Natural killer cell treated with Interleukin-12 subunit alpha and Interleukin-12 subunit beta and Interleukin-15 and Interleukin-18, amount 100 ng/mL, for 72 hours (primary cell): ENCODE measurements at regions not wholly inside any gene's neighbourhood (a gene's known extent, or its start where the extent isn't known, plus 50 kb on each side); places are given as distances from the start of the nearest gene placed in this dataset.

ENCODE experiments used
- ATAC-seq, 2 donors: fragments of 150-1000 bp; cut with Tn5 transposase in 1 of 2; sonication (Bioruptor Pico), chemical (Tn5 transposase) in 1 of 2; 2 replicates each; pipeline ENCODE4 v1.10.0; 2021
- DNase-seq: peaks from one replicate; pipeline ENCODE4 v3.0.0; 2022; ENCODE audit warnings: low spot score
- H3K27ac Mint-ChIP-seq, 2 donors: 1 replicate in 1 of 2; 2 replicates in 1 of 2; pipeline ENCODE4 v1.8.0; 2022; ENCODE audit warnings: mixed read lengths in 2 of 2, mild to moderate bottlenecking in 1 of 2, moderate library complexity in 1 of 2
- H3K27me3 Mint-ChIP-seq, 2 donors: 1 replicate in 1 of 2; 2 replicates in 1 of 2; pipeline ENCODE4 v1.8.0; 2022; ENCODE audit warnings: mixed read lengths in 2 of 2
- H3K36me3 Mint-ChIP-seq: one replicate; pipeline ENCODE4 v1.8.0; 2022; ENCODE audit warnings: mixed read lengths
- H3K4me1 Mint-ChIP-seq, 2 donors: 1 replicate in 1 of 2; 2 replicates in 1 of 2; pipeline ENCODE4 v1.8.0; 2022; ENCODE audit warnings: low read depth in 2 of 2, mixed read lengths in 2 of 2, mild to moderate bottlenecking in 1 of 2
- H3K4me3 Mint-ChIP-seq: one replicate; pipeline ENCODE4 v1.8.0; 2022; ENCODE audit warnings: mixed read lengths
- H3K9me3 Mint-ChIP-seq: 2 replicates; pipeline ENCODE4 v1.8.0; 2022; ENCODE audit warnings: mixed read lengths

DNA sequence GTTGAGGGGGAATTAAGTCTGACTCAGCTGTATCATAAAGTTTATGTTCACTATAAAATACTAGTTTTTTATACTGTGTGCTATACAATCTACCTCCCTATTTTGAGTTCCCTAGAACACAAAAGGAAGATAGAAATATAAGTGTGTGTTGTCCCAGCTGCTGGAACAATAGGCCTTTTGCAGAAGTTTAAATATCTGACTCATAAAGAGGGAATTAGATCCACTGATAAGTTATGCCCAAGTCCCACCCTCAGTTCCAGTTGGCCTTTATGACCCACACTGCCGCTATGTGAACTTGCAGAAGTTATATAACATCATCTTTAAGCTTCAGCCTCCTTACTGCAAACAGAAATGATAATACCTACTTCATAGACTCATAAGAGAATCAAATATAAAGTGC, 88.5 kb upstream of the DAB2 start:
- no peaks in the 10 kb centered on the region for H3K36me3 Mint-ChIP-seq
- H3K4me3 Mint-ChIP-seq: no peak overlapping the region
- no peaks in the 10 kb centered on the region for H3K9me3 Mint-ChIP-seq
- H3K27ac Mint-ChIP-seq: no peak overlapping the region
- no peaks in the 10 kb centered on the region for H3K4me1 Mint-ChIP-seq
- DNase-seq (no peak), ATAC-seq (no peak)
- H3K27me3 Mint-ChIP-seq: no peaks in the 10 kb centered on the region

DNA sequence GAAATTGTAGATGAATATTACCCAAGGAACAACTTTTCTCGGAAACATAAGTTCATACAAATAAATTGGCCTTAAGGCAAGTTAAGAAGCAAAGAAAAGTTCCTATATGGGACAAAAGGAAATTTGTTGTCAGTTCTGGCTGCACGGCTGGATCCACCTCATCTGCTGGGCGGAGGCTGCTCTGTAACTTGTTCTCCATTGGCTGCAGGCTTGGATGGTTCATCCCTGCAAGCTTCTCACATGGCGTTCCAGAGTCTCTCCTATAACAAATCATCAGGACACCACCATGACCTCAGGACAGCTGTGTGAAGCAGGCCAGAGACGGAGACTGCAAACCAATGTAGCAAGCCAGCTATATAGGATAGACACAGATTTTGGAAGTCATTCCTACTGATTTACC, 81.4 kb upstream of the DAB2 start:
- Mint-ChIP-seq H3K27ac (no peak overlapping the region), H3K9me3 (no peaks in the 10 kb centered on the region)
- DNase-seq: no peak

DNA sequence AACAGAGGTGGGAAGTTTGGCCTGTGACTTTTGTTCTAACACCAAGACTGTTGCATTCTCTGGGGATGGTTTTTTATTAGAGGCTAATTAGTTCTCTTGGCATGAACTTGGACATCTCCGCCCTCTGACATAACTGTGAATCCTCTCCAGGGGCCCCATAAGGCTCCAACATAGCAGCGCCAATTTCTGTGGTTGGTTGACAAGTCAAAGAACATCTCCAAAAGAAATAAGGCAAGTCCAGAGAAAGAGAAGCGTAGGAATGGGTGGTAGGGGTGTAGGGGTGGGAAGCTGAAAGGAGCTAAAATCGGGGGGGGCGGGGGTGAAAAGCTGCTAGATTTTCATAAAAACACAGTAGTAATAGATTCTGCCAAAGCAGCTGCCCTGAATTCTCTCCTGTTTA, 81.0 kb upstream of the DAB2 start:
- ATAC-seq (no peak), DNase-seq (no peak)
- H3K36me3 Mint-ChIP-seq: no peaks in the 10 kb centered on the region
- H3K27me3 Mint-ChIP-seq: peaks cover 0 to 8% of the 10 kb centered on the region in 2 donors
- no peak overlapping the region for H3K4me3 Mint-ChIP-seq
- no peaks in the 10 kb centered on the region for H3K4me1 Mint-ChIP-seq
- no peaks in the 10 kb centered on the region for H3K9me3 Mint-ChIP-seq
- no peak overlapping the region for H3K27ac Mint-ChIP-seq

More for the DNA sequence above, 81.4 kb upstream of the DAB2 start:
- no peaks in the 10 kb centered on the region for H3K4me1 Mint-ChIP-seq
- H3K4me3 Mint-ChIP-seq: no peak overlapping the region
- H3K27me3 Mint-ChIP-seq: peaks cover 0 to 8% of the 10 kb centered on the region in 2 donors
- H3K36me3 Mint-ChIP-seq: no peaks in the 10 kb centered on the region
- no peak for ATAC-seq

DNA sequence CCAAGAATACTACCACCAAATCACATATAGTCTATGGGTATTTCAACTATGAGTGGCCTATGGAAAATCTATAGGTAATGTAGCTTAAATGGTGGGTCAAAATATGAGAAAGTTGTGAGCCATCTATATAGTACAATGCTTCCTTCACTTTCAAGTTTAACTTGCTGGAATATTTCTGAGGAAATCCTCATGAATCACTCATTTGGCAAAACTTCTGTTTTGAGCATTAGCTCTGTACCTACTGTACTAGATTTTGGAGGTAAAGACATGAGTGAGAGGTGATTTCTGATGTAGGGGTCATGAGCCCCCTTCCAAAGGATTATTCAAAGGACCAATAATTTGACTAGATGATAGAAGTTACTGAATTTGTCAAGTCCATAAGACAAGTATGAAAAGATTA, 80.6 kb upstream of the DAB2 start:
- Mint-ChIP-seq H3K27me3 (peaks cover 0 to 8% of the 10 kb centered on the region in 2 donors), H3K36me3 (no peaks in the 10 kb centered on the region), H3K4me1 (no peaks in the 10 kb centered on the region), H3K4me3 (no peak overlapping the region), H3K27ac (no peak overlapping the region), H3K9me3 (no peaks in the 10 kb centered on the region)
- ATAC-seq (no peak), DNase-seq (no peak)

GRCh38 chr5:39503155-39503554, 78.4 kb upstream of the DAB2 start:
- no peak overlapping the region for H3K4me3 Mint-ChIP-seq
- H3K4me1 Mint-ChIP-seq: peaks cover 0 to 5% of the 10 kb centered on the region in 2 donors
- H3K36me3 Mint-ChIP-seq: no peaks in the 10 kb centered on the region
- peaks cover 0 to 21% of the 10 kb centered on the region in 2 donors for H3K27me3 Mint-ChIP-seq
- DNase-seq (no peak), ATAC-seq (no peak)
- H3K27ac Mint-ChIP-seq: no peak overlapping the region
- no peaks in the 10 kb centered on the region for H3K9me3 Mint-ChIP-seq

GRCh38 chr5:39502704-39503103, 77.9 kb upstream of the DAB2 start:
- H3K27ac Mint-ChIP-seq: no peak overlapping the region
- H3K4me1 Mint-ChIP-seq: peaks cover 0 to 5% of the 10 kb centered on the region in 2 donors
- H3K27me3 Mint-ChIP-seq: peaks cover 0 to 21% of the 10 kb centered on the region in 2 donors
- no peaks in the 10 kb centered on the region for H3K36me3 Mint-ChIP-seq
- H3K4me3 Mint-ChIP-seq: no peak overlapping the region
- ATAC-seq (no peak), DNase-seq (no peak)
- no peaks in the 10 kb centered on the region for H3K9me3 Mint-ChIP-seq

DNA sequence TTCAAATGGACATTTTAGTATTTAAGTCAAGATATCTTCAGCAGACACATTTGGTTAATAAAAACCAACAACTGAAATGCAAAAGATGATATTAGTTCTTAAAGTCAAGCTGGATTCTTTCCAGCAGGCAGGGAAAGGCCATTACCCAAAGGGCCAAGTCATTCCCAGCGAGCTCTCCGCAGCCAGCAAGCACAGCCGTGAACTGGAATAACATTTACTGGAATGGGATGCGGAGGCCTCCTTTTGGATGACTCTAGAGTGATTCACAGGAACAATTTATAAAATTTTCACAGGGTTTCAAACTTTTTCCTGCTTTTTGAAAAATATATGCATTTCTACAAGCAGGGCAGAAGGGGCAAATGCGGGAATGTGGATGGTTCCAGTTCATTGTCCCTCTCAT, 76.6 kb upstream of the DAB2 start:
- ATAC-seq (no peak), DNase-seq (no peak)
- H3K27me3 Mint-ChIP-seq: peaks cover 0 to 14% of the 10 kb centered on the region in 2 donors
- H3K4me3 Mint-ChIP-seq: no peak overlapping the region
- no peaks in the 10 kb centered on the region for H3K36me3 Mint-ChIP-seq
- no peak overlapping the region for H3K27ac Mint-ChIP-seq
- H3K4me1 Mint-ChIP-seq: peaks cover 0 to 5% of the 10 kb centered on the region in 2 donors
- H3K9me3 Mint-ChIP-seq: no peaks in the 10 kb centered on the region

DNA sequence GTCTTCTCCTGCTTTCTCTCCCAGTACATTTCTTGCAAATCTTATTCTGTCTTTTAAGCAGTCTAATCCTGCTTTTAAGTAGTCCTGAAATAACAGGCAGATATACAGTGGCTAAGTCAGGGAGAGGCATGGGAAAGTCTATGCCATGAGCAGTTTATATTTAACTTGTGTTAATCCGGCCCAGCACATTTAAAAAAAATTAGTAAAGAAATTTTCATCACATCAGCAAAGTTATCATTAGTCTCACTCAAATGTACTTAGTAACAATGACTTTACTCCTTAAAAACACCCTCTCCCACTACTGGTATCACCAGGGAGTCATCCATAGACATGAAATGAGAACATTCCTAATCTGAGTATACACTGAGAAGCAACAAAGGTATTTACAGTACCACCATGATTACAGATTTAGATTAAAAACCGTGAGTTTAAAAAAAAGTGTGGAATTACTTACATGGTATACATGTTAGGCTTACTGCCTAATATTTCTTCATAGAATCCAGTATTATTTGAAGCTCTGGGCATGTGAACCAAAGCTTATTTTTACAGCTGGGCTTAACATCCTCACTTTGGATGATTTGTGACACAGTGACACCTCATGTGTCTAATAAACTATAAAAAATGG, 75.9 kb upstream of the DAB2 start:
- peaks cover 0 to 5% of the 10 kb centered on the region in 2 donors for H3K4me1 Mint-ChIP-seq
- peaks cover 0 to 13% of the 10 kb centered on the region in 2 donors for H3K27me3 Mint-ChIP-seq
- no peak for DNase-seq
- no peaks in the 10 kb centered on the region for H3K36me3 Mint-ChIP-seq
- no peaks in the 10 kb centered on the region for H3K9me3 Mint-ChIP-seq
- no peak for ATAC-seq
- no peak overlapping the region for H3K4me3 Mint-ChIP-seq
- no peak overlapping the region for H3K27ac Mint-ChIP-seq

DNA sequence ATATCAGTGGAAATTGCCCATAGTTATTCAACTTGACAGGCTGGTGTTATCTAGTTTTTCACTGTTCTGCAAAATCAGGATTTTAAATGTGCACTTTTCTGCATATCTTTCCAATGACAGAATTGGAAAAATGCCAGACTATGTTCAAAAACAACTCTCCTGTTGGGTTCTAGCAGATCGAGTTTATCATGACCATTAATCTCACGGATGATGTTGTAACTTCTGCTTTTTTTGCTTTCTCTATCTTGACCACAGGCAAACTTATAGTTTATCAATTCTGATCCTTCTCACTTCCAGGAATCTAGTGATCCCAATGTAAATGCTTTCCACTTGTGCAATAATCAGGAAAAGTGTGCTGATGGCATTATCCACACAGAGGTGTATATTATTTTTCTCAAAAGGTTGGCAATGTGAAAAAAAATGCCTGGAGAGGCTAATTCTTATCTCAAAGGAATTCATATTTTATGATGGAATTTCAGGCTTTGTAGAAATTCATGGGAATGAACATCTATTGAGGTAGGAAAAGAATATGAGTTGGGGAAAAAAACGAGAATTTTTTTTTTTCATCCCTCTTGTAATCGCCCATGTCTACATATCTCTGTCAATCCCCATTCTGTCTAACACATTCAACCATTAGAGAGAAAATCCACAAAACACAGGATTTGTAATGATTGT, 73.6 kb upstream of the DAB2 start:
- no peaks in the 10 kb centered on the region for H3K36me3 Mint-ChIP-seq
- ATAC-seq (no peak), DNase-seq (no peak)
- H3K27ac Mint-ChIP-seq: no peak overlapping the region
- peaks cover 0 to 13% of the 10 kb centered on the region in 2 donors for H3K27me3 Mint-ChIP-seq
- H3K4me1 Mint-ChIP-seq: peaks cover 0 to 5% of the 10 kb centered on the region in 2 donors
- H3K4me3 Mint-ChIP-seq: no peak overlapping the region
- H3K9me3 Mint-ChIP-seq: no peaks in the 10 kb centered on the region

DNA sequence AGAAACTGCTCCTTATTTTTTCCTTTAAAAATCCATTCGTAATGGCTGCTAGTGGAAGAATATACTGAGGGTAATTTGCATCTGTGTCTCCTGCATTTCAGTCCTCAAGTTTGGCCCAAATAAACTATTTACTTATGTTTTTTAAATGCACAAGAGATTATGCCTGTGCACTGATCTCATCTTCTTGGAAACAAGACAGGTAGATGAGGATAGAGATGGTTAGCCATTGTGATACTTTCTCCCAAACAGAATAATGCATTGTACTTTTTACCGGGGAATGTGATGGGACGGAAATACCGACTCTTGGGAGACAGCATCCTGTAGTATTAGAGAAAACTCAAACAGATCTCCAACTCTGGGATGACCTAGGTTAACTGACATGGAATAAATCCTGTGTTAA, 72.5 kb upstream of the DAB2 start:
- DNase-seq (no peak), ATAC-seq (no peak)
- H3K36me3 Mint-ChIP-seq: no peaks in the 10 kb centered on the region
- no peak overlapping the region for H3K27ac Mint-ChIP-seq
- H3K4me3 Mint-ChIP-seq: no peak overlapping the region
- H3K9me3 Mint-ChIP-seq: no peaks in the 10 kb centered on the region
- peaks cover 0 to 5% of the 10 kb centered on the region in 2 donors for H3K4me1 Mint-ChIP-seq
- H3K27me3 Mint-ChIP-seq: peaks cover 0 to 13% of the 10 kb centered on the region in 2 donors

DNA sequence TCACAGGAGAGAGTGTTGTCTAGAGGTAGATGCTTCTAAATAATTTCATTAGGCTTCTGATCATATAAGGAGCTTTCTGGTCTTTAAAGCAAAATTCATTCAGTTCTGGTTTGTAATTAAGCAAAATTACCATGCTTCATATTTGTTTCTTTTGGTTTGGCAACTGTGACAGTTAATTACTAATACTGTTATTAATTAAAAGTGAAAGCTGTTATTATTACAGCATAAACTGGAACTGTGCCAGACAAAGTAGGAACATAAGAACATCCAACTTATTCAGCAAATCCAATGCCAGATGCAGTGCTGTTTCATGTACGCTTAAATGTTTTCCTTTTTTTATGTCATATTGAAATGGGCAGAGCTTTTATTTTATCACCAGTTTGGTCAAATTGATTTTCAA, 70.4 kb upstream of the DAB2 start:
- H3K27ac Mint-ChIP-seq: no peak overlapping the region
- H3K4me1 Mint-ChIP-seq: peaks cover 0 to 5% of the 10 kb centered on the region in 2 donors
- no peaks in the 10 kb centered on the region for H3K36me3 Mint-ChIP-seq
- ATAC-seq (no peak), DNase-seq (no peak)
- H3K27me3 Mint-ChIP-seq: peaks cover 0 to 13% of the 10 kb centered on the region in 2 donors
- H3K9me3 Mint-ChIP-seq: no peaks in the 10 kb centered on the region
- H3K4me3 Mint-ChIP-seq: no peak overlapping the region

DNA sequence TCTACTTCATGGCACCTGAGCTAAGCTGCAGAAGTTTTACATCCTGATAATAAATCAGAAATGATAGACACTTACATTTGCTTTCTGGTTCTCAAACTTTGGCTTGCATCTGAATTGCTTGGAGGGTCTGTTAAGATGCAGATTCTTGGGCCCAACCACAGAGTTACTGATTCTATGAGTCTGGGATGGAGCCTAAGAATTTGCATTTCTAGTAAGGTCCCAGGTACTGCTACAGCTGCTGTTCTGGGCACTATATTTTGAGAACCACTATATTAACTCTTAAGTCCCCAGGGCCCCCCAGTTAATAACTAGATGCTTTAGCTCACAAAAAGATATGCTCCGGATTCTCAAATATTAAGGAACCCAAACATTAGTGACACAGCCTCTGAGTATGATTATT, 69.8 kb upstream of the DAB2 start:
- peaks cover 0 to 5% of the 10 kb centered on the region in 2 donors for H3K4me1 Mint-ChIP-seq
- H3K27ac Mint-ChIP-seq: no peak overlapping the region
- no peak for DNase-seq
- H3K9me3 Mint-ChIP-seq: peaks cover 4% of the 10 kb centered on the region
- H3K27me3 Mint-ChIP-seq: peaks cover 0 to 10% of the 10 kb centered on the region in 2 donors
- no peak overlapping the region for H3K4me3 Mint-ChIP-seq
- ATAC-seq: no peak
- peaks cover 6% of the 10 kb centered on the region for H3K36me3 Mint-ChIP-seq

- no peak for DNase-seq
- Mint-ChIP-seq H3K36me3 (peaks cover 7% of the 10 kb centered on the region), H3K4me3 (no peak overlapping the region), H3K9me3 (peaks cover 4% of the 10 kb centered on the region), H3K27me3 (peaks cover 0 to 6% of the 10 kb centered on the region in 2 donors), H3K27ac (no peak overlapping the region), H3K4me1 (peaks cover 0 to 5% of the 10 kb centered on the region in 2 donors)
- no peak for ATAC-seq
Observed at GRCh38 chr5:39494107-39494510, 69.3 kb upstream of the DAB2 start.

GRCh38 chr5:39491210-39491609, 66.4 kb upstream of the DAB2 start:
- Mint-ChIP-seq H3K4me3 (no peak overlapping the region), H3K4me1 (no peaks in the 10 kb centered on the region), H3K27ac (no peak overlapping the region), H3K9me3 (peaks cover 4% of the 10 kb centered on the region), H3K27me3 (no peaks in the 10 kb centered on the region), H3K36me3 (peaks cover 7% of the 10 kb centered on the region)
- ATAC-seq (no peak), DNase-seq (no peak)
